Middle frontal gyrus (tissue), 1 donor: ENCODE measurements at regions not wholly inside any gene's neighbourhood (a gene's known extent, or its start where the extent isn't known, plus 50 kb on each side); places are given as distances from the start of the nearest gene placed in this dataset.

ENCODE experiments used
- DNase-seq: peaks from one replicate; pipeline ENCODE4 v3.0.0-alpha.2; 2015; ENCODE audit warnings: low spot score; ENCODE audit errors: extremely low spot score

DNA sequence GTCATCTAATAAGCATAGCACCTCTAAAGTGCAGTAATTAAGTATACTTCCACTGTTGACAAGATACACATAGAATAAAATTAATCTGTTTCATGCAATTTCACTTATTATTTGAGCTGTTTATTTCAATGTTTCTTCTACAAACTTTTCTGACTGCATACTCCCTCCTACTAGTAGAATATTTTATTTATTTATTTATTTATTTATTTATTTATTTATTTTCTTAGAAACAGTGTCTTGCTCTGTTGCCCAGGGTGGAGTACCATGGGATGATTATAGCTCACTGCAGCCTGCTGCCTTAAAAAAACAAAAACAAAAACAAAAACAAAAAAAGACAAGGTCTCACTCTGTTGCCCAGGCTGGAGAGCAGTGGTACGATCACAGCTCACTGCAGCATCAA, 68.4 kb upstream of the KITLG start:
- DNase-seq: no peak

DNA sequence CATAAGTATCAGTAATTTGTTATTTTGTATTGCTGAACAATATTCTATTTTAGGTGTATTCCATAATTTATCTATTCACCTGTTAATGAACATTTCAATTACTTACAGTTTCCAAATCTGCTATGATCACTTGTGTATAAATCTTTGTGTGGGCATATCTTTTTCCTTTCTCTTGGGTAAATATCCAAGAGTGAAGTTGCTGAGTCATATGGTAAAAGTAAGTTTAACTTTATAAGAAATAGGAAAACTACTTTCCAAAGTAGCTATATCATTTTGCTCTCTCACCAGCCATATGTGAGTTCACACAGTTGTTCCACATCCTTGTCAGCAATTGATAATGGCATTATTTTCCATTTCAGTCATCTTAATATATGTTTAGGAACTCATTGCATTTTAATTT, 66.6 kb upstream of the KITLG start:
- DNase-seq: no peak

DNA sequence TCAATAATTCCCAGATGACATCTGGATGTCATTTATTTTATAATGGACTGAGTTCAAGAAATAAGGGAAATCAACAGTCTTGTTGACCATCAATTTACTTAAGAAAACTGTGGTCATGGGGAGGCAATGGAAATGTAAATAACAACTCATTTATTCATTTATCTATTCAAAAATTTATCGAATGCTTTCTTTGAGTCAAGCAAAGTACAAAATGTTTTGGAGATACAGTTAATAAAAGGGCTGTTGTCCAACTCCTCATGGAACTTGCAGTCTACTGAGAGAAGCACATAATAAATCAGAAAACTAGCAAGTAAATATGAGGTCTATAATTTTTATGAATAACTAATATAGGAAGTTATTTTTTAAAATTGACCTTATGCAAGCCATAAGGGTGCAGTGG, 65.5 kb upstream of the KITLG start:
- no peak for DNase-seq

DNA sequence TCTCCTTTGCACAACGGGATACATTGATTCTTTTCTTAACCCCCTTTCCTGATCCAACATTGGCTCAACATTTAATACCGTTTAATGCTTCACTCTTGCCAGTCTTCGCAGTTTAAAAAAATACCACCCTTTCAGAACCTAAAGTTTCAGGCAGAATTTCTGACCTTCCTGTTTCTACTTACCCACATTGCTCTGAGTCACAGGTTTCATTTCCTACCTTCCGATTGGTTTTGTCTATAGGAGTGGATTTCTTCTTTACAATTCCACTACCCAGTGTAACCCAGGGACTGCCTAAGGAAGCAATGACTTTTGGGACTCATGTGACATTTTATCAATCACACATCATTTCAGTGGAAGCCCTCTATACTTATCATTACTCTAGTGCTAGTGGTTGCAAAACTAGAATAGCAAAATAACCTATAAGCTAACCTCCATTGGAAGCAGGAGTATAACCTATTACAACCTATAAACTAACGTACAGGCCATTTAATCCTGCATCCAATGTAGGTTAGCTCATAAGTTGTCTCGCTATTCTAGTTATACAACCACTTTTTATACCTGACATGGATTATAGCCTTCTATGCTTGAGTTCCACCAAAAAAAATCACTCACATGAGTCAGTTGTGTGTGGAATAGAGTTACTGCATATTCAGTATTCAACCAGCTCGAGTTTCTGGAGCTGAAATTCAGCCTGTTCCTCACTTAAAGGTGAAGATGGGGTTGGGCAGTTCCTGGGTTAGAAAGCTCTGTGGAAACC, 64.9 kb upstream of the KITLG start:
- no peak for DNase-seq

DNA sequence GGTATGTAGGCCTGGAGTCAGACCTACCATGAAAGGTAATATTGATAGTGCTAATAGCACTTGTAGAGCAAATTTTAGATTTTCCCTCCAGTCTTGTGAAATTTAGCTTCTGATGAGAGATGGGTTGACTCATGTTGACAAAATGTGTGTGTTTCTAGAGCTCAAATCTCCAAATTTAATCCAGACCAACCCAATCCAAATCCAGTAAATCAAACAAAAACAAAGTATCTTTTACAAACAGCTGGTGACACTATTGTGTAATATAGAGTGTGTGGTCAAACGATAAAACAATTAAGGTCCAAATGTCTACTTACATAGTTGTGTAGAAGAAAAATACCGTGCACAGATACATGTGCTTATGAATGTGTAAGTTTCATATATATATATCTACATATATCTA, 63.4 kb upstream of the KITLG start:
- no peak for DNase-seq

DNA sequence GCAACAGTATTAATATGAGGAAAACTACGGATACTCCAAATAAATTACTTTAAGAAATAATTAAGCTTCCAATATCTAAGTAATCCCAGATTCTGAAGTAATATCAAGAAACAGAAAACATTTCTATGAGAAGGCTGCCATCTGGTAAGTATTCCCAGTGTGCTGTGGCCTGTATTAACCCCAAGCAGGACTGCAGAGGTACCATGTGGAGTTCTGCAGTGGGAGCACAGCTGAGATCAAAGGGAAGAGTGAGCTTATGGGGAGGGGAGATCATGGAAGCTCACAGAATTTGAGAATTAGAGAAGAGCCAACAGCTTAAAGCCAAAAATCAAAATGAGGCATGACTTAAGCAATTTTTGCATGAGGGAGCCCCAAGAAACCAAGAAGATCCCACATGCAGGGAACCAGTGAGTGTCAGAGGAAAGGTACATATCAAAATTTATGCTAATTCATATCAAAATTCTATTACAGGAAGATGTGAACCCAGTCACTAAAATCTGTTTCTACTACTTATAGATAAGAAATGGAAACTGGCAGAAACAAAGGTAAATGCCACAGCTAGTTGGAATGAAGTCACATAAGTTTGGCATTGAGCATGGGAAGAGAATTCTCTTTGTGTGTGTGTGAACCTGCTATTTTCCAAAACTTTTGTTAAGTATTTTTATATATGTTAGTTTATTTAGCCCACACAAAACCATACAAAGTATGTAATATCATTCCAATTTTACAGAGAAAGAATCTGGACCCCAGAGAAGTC, 62.6 kb upstream of the KITLG start:
- DNase-seq: no peak

DNA sequence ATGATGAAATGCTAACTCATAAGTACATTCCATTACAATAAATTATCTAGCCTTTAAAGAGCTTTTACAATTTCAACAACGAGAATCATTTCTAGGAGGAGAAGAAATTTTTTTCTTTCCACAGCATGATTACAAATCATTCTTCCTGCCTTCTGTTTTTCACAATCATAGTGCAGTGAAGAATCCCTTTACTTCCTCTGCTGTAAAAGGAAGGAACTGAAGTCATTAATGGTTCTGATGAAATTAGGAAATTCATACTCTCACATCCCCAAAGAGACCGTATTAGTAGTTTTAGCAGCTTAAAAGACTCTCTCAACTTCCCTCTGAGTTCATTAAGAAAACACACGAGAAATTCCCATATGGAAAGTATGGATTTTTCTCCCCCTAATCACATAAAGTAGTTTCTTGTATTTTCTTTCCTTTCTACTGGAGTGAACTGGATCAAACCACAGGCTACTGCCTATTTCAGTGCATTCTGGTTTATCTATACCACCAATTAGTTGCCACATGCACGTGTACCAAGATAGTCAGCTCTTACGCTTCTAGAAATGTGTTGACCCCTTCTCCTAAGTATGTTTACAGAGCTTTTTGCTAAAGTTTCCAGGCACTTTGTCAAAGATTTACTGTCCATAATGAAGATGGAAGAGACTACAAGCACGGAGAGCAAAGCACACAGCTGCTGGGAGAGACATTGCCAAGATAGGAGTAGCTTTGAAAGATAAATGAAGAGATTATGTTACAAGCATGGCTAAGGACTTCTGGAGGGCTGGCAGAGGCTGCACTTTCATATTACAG, 58.9 kb upstream of the KITLG start:
- no peak for DNase-seq

DNA sequence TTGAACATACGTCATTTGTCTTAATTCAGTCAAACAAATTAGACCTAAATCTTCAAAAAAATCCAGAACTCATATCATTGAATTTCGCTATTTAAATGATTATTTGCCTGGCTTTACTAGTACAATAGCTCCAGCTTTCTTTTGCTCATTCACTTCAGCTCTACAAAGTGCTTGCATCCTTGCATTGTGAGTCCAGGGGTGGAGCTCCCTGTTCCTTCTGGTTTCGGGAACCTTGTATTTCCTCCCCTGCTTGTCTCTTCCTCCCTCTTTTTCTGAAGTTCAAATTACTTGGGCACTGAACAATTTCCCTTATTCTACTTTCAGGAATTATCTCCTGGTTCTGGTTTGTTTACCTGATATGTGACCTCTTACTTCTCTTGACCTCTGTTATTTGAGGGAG, 58.1 kb upstream of the KITLG start:
- DNase-seq: no peak

DNA sequence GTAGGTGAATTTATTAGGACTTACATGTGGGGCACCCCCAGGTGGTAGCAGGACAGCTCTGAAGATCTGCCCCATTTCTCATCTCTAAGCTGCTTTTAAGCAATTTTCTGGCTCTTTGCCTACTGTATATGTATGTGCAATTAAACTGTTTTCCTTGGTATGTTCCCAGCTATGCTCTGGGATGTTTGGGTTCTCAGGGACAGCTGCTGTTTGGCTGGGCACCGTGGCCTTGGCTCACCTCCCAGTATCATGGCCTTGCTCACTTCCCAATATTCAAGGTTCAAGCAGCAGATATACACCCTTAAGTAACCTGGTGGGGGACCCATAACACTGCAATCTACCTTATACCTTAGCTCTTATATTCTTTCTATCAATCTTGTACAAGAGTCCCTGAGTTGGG, 53.7 kb upstream of the KITLG start:
- DNase-seq: no peak

DNA sequence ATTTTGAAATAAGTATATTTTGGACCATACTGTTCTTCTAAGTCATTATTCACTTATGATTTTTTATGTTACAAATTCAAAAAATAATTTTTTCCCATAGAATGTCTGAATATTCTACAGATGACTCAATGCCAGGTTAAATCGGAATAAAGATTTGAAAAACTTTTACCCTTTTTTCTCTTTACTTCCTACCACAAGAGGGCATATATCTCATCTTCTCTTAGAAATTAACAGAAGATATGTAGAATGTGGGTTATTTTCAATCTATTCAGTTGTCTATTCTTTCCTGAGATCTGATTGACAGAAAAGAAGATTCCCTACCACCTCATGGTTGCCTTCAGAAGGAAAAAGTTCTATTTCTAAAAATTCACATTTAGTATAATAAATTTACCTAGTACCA, 53.0 kb upstream of the KITLG start:
- no peak for DNase-seq

DNA sequence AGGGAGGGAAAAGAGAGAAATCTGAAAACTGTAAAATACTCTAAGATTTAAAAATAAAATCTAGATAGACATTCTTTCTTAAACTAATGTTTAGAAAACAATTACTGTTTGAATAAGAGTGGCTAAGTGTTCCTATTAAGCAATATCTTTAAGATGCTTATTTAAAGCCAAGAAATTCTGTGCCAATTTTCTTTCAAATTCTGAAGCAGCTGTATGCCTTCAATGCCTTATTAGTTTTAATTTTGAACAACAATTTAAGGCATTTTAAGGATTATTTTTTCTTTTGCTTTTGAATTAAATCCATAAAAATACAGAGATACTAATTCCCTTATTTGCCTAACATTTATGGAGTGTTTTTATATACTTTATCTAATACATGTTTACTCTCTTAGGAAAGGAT, 50.3 kb upstream of the KITLG start:
- DNase-seq: no peak
